ENCODE measurements at regions not wholly inside any gene's neighbourhood (a gene's known extent, or its start where the extent isn't known, plus 50 kb on each side); places are given as distances from the start of the nearest gene placed in this dataset.

- TF ChIP-seq MAX (IDR thresholded peaks at IDR 0.05; ENCODE audit: low read depth, low read length) (no peak), CTCF (IDR thresholded peaks at IDR 0.05; ENCODE audit: low read depth, low read length) (no peak), MYC (IDR thresholded peaks at IDR 0.05; ENCODE audit: low read depth, low read length) (no peak), POLR2A (IDR thresholded peaks at IDR 0.05; ENCODE audit: extremely low read depth, insufficient read length) (no peak)
- DNase-seq (ENCODE audit: low read depth): peak; percentile 22
- H3K4me3 ChIP-seq (ENCODE audit: low read depth, low read length): no peak overlapping the region
Measured at GRCh38 chr7:47031786-47032535, 550.0 kb downstream of the TNS3 start.

GRCh38 chr7:47028284-47028683 is 553.6 kb downstream of the TNS3 start:
- DNase-seq (ENCODE audit: low read depth): no peak
- TF ChIP-seq POLR2A (IDR thresholded peaks at IDR 0.05; ENCODE audit: extremely low read depth, insufficient read length) (no peak), MAX (IDR thresholded peaks at IDR 0.05; ENCODE audit: low read depth, low read length) (no peak), MYC (IDR thresholded peaks at IDR 0.05; ENCODE audit: low read depth, low read length) (no peak), CTCF (IDR thresholded peaks at IDR 0.05; ENCODE audit: low read depth, low read length) (no peak)
- H3K4me3 ChIP-seq (ENCODE audit: low read depth, low read length): no peak overlapping the region

GRCh38 chr7:47027695-47028240 is 554.1 kb downstream of the TNS3 start:
- DNase-seq (ENCODE audit: low read depth): no peak
- H3K4me3 ChIP-seq (ENCODE audit: low read depth, low read length): no peak overlapping the region
- no peak for TF ChIP-seq MAX (IDR thresholded peaks at IDR 0.05; ENCODE audit: low read depth, low read length)
- TF ChIP-seq MYC (IDR thresholded peaks at IDR 0.05; ENCODE audit: low read depth, low read length): no peak
- TF ChIP-seq CTCF (IDR thresholded peaks at IDR 0.05; ENCODE audit: low read depth, low read length): no peak
- TF ChIP-seq POLR2A (IDR thresholded peaks at IDR 0.05; ENCODE audit: extremely low read depth, insufficient read length): no peak

- DNase-seq (ENCODE audit: low read depth): no peak
- no peak for TF ChIP-seq CTCF (IDR thresholded peaks at IDR 0.05; ENCODE audit: low read depth, low read length)
- no peak for TF ChIP-seq POLR2A (IDR thresholded peaks at IDR 0.05; ENCODE audit: extremely low read depth, insufficient read length)
- TF ChIP-seq MAX (IDR thresholded peaks at IDR 0.05; ENCODE audit: low read depth, low read length): no peak
- TF ChIP-seq MYC (IDR thresholded peaks at IDR 0.05; ENCODE audit: low read depth, low read length): no peak
- no peak overlapping the region for H3K4me3 ChIP-seq (ENCODE audit: low read depth, low read length)
Measured at GRCh38 chr7:47026780-47027361, 555.0 kb downstream of the TNS3 start.

GRCh38 chr7:47024991-47025390 is 556.9 kb downstream of the TNS3 start:
- no peak for TF ChIP-seq CTCF (IDR thresholded peaks at IDR 0.05; ENCODE audit: low read depth, low read length)
- no peak for TF ChIP-seq MAX (IDR thresholded peaks at IDR 0.05; ENCODE audit: low read depth, low read length)
- no peak for TF ChIP-seq MYC (IDR thresholded peaks at IDR 0.05; ENCODE audit: low read depth, low read length)
- no peak for TF ChIP-seq POLR2A (IDR thresholded peaks at IDR 0.05; ENCODE audit: extremely low read depth, insufficient read length)
- H3K4me3 ChIP-seq (ENCODE audit: low read depth, low read length): no peak overlapping the region
- no peak for DNase-seq (ENCODE audit: low read depth)
